Liver (tissue), 3 donors: ENCODE measurements at regions not wholly inside any gene's neighbourhood (a gene's known extent, or its start where the extent isn't known, plus 50 kb on each side); places are given as distances from the start of the nearest gene placed in this dataset.

Experiments
- EGR1 ChIP-seq, 2 donors: IDR thresholded peaks; 2 replicates each; pipeline ENCODE4 v1.6.1; 2016 to 2018; ENCODE audit warnings: antibody characterized with exemption in 2 of 2, low read depth in 2 of 2
- RXRA ChIP-seq, 2 donors: IDR thresholded peaks; 2 replicates each; pipeline ENCODE4 v1.6.1; 2017 to 2018; ENCODE audit warnings: antibody characterized with exemption in 2 of 2, mild to moderate bottlenecking in 1 of 2
- SP1 ChIP-seq: IDR thresholded peaks from 2 replicates; pipeline ENCODE4 v1.6.1; 2018; ENCODE audit warnings: antibody characterized with exemption, mild to moderate bottlenecking
- TF ChIP-seq, protein P1 (sequence below): fragments of 150-350 bp; IDR thresholded peaks from 2 replicates; pipeline ENCODE4 v1.5.1; 2017; ENCODE audit warnings: improper control_type of control experiment, low read depth, low read length; ENCODE audit not compliant: missing input control
- TF ChIP-seq, protein P2 (sequence below): IDR thresholded peaks from 2 replicates; pipeline ENCODE4 v1.6.1; 2016; ENCODE audit warnings: antibody characterized with exemption
- donor health status: healthy.
- donor health status: healthy.

DNA sequence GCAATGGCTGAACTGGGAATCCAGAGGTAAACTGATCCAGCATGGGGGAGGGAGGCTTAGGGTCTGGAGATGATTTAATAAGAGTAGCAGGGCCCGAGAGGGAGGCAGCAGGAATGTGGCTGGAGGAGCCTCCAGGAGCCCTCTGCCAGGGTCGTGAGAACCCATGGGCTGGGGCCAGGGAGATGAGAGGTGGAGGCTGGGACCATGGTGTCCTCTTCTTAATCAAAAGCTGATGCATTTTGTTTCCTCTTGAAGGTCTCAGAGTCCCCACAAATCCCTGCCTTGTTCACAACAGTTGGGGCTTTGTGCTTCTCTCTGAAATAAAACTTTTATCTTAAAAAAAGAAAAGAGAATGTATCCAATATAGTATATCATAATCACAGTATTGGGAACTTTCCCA lies 123.7 kb upstream of the ZNF516 start:
- TF ChIP-seq RXRA (IDR thresholded peaks at IDR 0.05) (no peak), SP1 (no peak), EGR1 (IDR thresholded peaks at IDR 0.05; ENCODE audit: low read depth in 2 of 2) (no peak)
- TF ChIP-seq, protein P1, sequence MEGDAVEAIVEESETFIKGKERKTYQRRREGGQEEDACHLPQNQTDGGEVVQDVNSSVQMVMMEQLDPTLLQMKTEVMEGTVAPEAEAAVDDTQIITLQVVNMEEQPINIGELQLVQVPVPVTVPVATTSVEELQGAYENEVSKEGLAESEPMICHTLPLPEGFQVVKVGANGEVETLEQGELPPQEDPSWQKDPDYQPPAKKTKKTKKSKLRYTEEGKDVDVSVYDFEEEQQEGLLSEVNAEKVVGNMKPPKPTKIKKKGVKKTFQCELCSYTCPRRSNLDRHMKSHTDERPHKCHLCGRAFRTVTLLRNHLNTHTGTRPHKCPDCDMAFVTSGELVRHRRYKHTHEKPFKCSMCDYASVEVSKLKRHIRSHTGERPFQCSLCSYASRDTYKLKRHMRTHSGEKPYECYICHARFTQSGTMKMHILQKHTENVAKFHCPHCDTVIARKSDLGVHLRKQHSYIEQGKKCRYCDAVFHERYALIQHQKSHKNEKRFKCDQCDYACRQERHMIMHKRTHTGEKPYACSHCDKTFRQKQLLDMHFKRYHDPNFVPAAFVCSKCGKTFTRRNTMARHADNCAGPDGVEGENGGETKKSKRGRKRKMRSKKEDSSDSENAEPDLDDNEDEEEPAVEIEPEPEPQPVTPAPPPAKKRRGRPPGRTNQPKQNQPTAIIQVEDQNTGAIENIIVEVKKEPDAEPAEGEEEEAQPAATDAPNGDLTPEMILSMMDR, result no peak
- TF ChIP-seq, protein P2, sequence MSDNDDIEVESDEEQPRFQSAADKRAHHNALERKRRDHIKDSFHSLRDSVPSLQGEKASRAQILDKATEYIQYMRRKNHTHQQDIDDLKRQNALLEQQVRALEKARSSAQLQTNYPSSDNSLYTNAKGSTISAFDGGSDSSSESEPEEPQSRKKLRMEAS, result no peak
